Mucosa of descending colon (tissue), 3 donors: ENCODE measurements at regions not wholly inside any gene's neighbourhood (a gene's known extent, or its start where the extent isn't known, plus 50 kb on each side); places are given as distances from the start of the nearest gene placed in this dataset.

Experiments
- ATAC-seq: fragments of 200-7000 bp; cut with Tn5 transposase; one replicate; pipeline ENCODE4 v1.9.1; 2020; ENCODE audit warnings: mild to moderate bottlenecking, moderate library complexity
- DNase-seq, 3 donors: peaks; one replicate each; pipeline ENCODE4 v3.0.0-alpha.2; 2020
- H3K36me3 ChIP-seq: fragments of 200-600 bp; one replicate; pipeline ENCODE4 v1.8.0; 2021; ENCODE audit warnings: low read depth, mild to moderate bottlenecking
- H3K4me1 ChIP-seq: fragments of 200-600 bp; one replicate; pipeline ENCODE4 v1.8.0; 2021; ENCODE audit warnings: low read depth, mild to moderate bottlenecking
- H3K4me3 ChIP-seq: fragments of 200-600 bp; one replicate; pipeline ENCODE4 v1.8.0; 2021; ENCODE audit warnings: mild to moderate bottlenecking
- H3K9me3 ChIP-seq: fragments of 200-600 bp; one replicate; pipeline ENCODE4 v1.8.0; 2021; ENCODE audit warnings: mild to moderate bottlenecking
- intact Hi-C, 2 donors: fragments of 100-400 bp; cut with DNase I in 1 of 2; cut with micrococcal nuclease in 1 of 2; formaldehyde crosslinking; loops; one replicate each; pipeline versions ENCODE4 v1.11.0 to v1.11.1; 2022; cut with DNase I, micrococcal nuclease
- TF ChIP-seq, protein P1 (sequence below): fragments of 200-600 bp; IDR thresholded peaks from one replicate; pipeline ENCODE4 v1.8.0; 2022; ENCODE audit warnings: antibody characterized with exemption, mild to moderate bottlenecking
- donor health status: DM: no; HTN: no; CAD: no; lungs with moderate emphysema.
- donor health status: DM: no; HTN: no; CAD: no.
- donor health status: DM: no; HTN: yes; CAD: no.

DNA sequence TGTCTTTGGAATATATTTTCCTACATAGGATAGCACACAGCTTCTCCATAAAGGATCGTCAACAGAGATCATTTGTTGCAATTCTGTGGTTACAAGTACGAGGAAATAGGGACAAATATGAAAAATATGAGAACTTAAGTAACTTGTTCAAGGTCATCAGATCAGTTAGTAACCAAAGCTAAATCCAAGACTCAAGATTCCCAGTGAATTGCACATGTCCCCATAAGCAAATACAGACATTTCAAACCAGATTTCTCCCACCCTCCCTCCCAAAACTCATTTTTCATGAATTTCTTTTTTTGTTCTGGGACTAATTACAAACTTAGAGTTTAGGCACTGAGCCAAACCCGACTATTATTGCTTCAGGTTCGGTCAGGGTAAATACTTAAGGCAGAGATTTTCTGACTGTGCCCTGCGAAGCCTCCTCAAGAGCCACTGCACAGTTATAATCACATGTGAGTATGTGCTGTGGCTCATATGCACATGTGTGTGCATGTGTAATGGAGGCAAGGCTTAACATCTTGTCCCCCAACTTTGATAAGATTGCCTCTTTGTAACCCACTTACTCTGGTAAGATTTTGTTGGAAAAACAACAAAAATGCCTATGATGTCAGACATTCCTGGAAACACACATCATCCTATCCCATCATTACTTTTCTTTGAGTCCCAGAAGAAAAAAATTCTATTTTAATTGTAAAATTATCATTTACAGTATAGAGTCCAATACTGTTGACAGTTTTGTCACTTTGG is 216.2 kb downstream of the CD83 start:
- ATAC-seq (no peak), DNase-seq (no peak)
- intact Hi-C loops, result no loop called here
- H3K9me3 ChIP-seq, result no peaks in the 10 kb centered on the region
- TF ChIP-seq, protein P1, sequence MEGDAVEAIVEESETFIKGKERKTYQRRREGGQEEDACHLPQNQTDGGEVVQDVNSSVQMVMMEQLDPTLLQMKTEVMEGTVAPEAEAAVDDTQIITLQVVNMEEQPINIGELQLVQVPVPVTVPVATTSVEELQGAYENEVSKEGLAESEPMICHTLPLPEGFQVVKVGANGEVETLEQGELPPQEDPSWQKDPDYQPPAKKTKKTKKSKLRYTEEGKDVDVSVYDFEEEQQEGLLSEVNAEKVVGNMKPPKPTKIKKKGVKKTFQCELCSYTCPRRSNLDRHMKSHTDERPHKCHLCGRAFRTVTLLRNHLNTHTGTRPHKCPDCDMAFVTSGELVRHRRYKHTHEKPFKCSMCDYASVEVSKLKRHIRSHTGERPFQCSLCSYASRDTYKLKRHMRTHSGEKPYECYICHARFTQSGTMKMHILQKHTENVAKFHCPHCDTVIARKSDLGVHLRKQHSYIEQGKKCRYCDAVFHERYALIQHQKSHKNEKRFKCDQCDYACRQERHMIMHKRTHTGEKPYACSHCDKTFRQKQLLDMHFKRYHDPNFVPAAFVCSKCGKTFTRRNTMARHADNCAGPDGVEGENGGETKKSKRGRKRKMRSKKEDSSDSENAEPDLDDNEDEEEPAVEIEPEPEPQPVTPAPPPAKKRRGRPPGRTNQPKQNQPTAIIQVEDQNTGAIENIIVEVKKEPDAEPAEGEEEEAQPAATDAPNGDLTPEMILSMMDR, result no peak
- H3K4me1 ChIP-seq, result no peaks in the 10 kb centered on the region
- no peaks in the 10 kb centered on the region for H3K36me3 ChIP-seq
- H3K4me3 ChIP-seq, result no peak overlapping the region

DNA sequence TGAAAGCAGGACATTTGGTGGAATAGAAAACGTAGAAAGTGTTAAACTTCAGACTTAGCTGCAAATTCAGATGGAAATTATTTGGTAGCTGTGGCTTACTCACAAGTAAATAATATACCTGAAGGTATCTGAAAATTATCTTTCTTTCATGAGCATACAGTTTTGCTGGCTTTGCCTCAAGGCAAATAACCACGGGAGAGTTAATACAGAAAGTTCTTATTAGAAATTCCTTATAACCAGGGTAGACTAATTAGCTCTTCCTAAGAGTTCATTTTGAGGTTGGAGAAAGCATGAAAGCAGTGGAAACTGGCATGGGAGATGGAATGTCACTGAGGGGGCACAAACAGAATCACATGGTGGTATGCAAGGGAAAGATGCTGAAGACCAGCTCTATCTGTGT is 217.5 kb downstream of the CD83 start:
- Histone ChIP-seq H3K36me3 (no peaks in the 10 kb centered on the region), H3K4me3 (no peak overlapping the region), H3K4me1 (no peaks in the 10 kb centered on the region), H3K9me3 (no peaks in the 10 kb centered on the region)
- no peak for DNase-seq
- intact Hi-C loops, result no loop called here
- no peak for ATAC-seq
- TF ChIP-seq, protein P1, result no peak

DNA sequence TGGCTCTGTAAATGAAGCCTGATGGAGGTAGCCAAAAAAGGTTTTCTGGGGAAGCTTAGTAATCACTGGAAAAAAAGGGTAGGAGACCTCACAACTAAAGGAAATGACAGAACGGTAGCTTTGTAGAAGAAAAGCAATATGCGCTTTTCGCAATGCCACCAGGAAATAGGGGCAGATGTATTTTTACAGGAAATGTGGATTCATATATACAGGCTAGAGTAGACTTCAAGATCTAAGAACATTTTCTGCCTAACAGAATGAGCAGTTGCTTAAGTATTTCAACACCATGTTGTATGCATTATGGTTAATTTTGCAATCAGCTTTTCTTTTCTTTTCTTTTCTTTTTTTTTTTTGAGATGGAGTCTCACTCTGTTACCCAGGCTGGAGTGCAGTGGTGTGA is 219.6 kb downstream of the CD83 start:
- H3K9me3 ChIP-seq, result no peaks in the 10 kb centered on the region
- DNase-seq, result no peak
- H3K36me3 ChIP-seq, result no peaks in the 10 kb centered on the region
- TF ChIP-seq, protein P1, result no peak
- H3K4me1 ChIP-seq, result no peaks in the 10 kb centered on the region
- ATAC-seq, result no peak
- intact Hi-C loops, result no loop called here
- H3K4me3 ChIP-seq, result no peak overlapping the region

DNA sequence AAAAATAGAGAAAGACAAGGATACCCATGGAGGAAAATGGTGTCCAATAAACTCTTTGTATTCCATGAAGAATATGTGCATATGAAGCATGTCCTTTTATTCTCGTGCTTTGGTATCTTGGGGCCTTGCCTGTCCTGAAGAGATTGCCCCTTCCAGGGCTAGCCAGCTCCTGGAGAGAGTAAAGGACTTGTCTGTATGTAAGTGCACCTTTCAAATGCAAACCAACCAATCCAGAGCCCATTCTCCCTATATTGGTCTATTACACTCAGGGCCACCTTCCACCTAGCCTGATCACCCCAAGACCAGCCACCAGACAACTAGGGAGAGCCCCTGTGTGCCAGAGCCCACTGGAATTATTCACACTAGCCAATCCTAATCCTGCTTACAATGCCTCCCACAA is 221.6 kb downstream of the CD83 start:
- ATAC-seq, result no peak
- Histone ChIP-seq H3K4me3 (no peak overlapping the region), H3K36me3 (no peaks in the 10 kb centered on the region), H3K9me3 (no peaks in the 10 kb centered on the region), H3K4me1 (no peaks in the 10 kb centered on the region)
- TF ChIP-seq, protein P1, result no peak
- DNase-seq, result no peak
- intact Hi-C loops, result no loop called here

DNA sequence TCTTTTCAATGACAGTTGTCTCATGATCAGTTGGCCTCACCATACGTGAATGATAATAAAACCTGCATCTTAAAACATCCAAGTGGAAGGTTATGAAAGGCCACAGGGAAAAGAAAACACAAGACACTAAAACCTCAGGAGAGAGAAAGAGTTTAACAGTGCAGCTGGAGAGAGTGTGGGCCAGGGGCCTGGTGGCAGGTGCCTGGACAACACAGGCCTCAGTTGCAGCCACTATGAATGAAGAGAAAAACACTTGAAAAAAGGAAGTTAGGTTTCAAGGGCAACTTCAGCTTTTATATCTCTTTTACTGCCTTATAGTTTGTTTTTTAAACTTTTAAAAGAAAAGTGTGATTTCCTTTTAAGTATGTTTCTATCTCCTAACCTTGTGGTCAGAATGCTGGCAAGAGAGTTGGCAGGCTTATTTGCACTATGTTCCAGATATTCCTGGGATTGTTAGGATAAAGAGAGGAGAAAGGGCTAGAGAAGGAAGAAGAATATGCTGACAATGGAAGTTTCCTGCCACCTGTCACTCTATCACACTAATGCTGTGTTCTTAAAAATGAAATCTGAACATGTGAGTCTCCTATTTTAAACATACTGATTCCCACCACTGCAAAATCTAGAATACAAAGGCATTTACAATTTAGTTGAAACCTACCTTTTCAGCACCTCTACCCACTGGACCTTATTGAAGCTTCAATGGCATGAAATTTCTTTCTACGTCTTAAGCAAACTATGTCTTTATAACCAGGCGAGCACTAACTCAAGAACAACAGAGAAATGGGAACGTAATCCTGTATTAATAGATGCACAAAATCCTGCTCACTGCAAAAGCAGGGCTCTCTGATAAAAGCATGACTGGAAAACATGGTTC is 222.4 kb downstream of the CD83 start:
- no peaks in the 10 kb centered on the region for H3K9me3 ChIP-seq
- H3K4me3 ChIP-seq, result no peak overlapping the region
- no peaks in the 10 kb centered on the region for H3K36me3 ChIP-seq
- TF ChIP-seq, protein P1, result no peak
- no peak for ATAC-seq
- intact Hi-C loops, result no loop called here
- H3K4me1 ChIP-seq, result no peaks in the 10 kb centered on the region
- DNase-seq, result no peak
